SH-SY5Y (cell line): ENCODE measurements at regions not wholly inside any gene's neighbourhood (a gene's known extent, or its start where the extent isn't known, plus 50 kb on each side); places are given as distances from the start of the nearest gene placed in this dataset.

Experiments used
- GATA2 ChIP-seq: IDR thresholded peaks from 2 replicates; pipeline ENCODE4 v1.6.1; 2011; ENCODE audit warnings: mild to moderate bottlenecking, low read depth, low read length
- GATA3 ChIP-seq: IDR thresholded peaks from 2 replicates; pipeline ENCODE4 v1.6.1; 2011; ENCODE audit warnings: low read depth, mild to moderate bottlenecking, low read length, moderate library complexity

DNA sequence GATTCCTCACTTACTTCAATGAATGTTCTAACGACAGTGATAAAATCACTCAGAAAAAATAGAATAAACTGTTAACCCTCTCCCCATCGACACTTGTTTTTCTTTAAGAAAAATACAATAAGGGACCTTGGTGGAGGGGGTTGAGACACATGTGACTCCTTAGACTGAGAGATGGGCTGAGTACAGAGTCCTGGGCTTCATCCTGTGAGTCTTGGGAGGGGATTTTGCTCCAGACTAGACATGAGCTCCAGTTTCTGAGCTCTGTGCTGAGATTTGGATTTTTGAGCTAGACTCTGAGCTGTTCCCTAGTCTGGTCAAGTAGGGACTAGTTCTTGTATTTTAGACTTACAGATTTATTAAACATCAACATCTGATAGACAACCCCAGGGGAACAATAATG is 241.5 kb upstream of the MVB12B start:
- no peak for TF ChIP-seq GATA2
- TF ChIP-seq GATA3: no peak
